Jurkat, Clone E6-1 (cell line): ENCODE measurements at regions not wholly inside any gene's neighbourhood (a gene's known extent, or its start where the extent isn't known, plus 50 kb on each side); places are given as distances from the start of the nearest gene placed in this dataset.
"Not testable (repeated sequence)": the region's sequence is repeated elsewhere in the genome, so short reads cannot be mapped to it uniquely, and the experiment has no call there.

Experiments
- DNase-seq: peaks from one replicate; pipeline ENCODE4 v3.0.0-alpha.2; 2011; ENCODE audit warnings: low read depth, low spot score
- H3K4me3 ChIP-seq: 2 replicates; pipeline ENCODE4 v1.5.1; 2011; ENCODE audit warnings: mild to moderate bottlenecking, low read length, control low read depth, moderate library complexity

DNA sequence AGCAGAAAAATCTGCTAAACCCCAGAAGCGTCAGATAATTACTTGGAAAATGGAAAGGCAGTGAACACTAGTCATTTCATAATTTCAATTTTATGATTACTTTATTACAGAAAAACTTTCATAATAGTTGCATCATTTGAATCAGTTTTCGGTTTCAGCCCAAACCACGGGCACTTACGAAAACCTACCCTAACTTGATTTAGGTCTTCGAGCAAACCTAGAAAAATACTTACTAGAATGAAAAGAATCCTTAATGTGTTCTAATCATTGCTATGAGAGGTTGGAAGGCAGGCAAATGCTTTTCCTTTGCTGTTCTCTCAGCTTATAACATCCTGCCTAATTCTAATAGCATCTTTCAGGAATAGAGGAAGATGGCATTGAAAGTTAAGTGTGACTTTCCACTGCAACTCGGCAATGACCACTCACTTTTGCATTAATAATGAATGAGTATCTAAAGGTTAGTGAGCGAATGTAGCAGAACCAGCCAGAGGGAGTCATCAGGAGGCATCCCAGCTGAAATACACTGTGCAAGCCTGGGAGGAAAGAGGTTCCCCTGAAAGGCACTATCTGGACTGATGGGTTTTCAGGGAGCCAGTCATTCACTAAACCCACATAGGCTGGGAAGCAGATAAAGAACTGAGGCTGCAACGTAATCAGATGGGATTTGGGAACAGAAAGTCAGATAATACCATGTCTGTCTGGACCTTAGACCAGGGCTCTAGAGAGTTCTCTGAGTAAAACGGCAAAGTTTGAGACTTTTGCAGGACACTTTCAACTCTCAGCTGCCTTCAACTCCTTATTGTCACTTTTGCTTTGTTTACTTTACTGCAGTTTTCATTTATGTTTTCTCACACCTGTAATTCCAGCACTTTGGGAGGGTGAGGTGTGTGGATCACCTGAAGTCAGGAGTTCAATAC lies 520.8 kb downstream of the RNF144A start:
- H3K4me3 ChIP-seq: no peak overlapping the region
- DNase-seq: no peak

DNA sequence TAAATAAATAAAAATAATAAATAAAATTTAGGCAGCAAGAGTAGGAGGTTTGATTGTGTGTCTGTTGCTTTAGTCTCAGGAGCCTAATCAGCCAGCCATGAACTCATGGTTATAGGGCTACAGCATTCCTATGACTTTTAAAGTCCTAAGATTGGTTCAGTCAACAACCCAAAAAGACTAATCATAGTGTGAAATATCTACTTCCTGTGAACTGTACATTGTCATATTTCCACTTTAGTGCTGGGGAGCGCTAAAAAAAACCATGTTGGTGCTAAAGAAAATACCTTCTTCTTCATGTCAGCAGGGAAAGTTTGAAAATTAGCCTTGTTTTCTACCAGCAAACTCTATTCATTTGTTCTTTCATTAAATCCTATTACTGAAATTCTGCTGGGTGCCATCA lies 521.6 kb downstream of the RNF144A start:
- no peak overlapping the region for H3K4me3 ChIP-seq
- no peak for DNase-seq

DNA sequence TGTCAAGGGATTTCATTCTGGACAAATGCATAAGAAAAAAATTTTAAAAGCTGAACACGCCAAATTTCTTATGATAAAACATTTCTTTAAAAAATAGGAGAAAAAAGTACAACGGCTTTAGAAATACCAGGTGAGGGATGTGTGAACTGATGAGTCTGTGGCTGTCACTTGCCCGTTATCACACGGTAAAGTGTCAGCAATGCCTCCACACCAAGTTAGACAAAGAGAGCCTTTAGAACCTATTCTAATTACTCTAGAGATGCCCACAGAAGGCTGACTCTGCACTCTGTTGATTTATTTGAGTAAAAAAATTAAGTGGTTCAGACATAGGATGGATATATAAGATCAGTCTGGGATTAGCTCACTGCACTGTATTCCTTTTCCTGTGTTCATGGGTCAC lies 523.8 kb downstream of the RNF144A start:
- no peak for DNase-seq
- no peak overlapping the region for H3K4me3 ChIP-seq

DNA sequence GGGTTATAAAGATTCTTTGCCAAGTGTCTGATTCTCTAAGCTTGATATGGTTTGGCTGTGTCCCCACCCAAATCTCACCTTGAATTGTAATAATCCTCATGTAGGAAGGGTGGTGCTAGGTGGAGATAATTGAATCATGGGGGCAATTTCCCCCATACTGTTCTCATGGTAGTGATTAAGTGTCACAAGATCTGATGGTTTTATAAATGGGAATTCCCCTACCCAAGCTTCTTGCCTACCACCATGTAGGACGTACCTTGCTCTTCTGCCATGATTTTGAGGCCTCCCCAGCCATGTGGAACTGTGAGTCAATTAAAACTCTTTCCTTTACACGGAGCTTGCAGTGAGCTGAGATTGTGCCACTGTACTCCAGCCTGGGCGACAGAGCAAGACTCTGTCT lies 524.6 kb downstream of the RNF144A start:
- DNase-seq, H3K4me3 ChIP-seq: not testable (repeated sequence)

DNA sequence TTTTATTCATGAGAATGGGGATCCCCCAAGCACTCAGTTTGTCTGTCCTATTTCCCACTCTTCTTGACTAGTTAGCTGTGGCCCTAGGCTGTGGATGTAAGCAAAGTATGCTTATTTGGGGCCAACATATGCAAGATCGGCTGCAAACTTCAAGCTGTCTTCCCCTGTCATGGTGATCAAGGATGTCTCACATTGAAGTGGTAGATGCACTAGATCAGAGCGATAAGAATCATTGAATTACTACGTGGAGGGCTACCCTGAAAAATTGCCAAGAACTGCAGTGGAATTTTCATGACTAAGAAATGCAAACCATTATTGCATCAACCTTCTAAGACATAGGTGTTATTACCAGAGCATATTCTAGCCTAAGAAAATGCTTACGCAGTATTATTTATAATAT lies 527.4 kb downstream of the RNF144A start:
- H3K4me3 ChIP-seq: no peak overlapping the region
- DNase-seq: no peak

DNA sequence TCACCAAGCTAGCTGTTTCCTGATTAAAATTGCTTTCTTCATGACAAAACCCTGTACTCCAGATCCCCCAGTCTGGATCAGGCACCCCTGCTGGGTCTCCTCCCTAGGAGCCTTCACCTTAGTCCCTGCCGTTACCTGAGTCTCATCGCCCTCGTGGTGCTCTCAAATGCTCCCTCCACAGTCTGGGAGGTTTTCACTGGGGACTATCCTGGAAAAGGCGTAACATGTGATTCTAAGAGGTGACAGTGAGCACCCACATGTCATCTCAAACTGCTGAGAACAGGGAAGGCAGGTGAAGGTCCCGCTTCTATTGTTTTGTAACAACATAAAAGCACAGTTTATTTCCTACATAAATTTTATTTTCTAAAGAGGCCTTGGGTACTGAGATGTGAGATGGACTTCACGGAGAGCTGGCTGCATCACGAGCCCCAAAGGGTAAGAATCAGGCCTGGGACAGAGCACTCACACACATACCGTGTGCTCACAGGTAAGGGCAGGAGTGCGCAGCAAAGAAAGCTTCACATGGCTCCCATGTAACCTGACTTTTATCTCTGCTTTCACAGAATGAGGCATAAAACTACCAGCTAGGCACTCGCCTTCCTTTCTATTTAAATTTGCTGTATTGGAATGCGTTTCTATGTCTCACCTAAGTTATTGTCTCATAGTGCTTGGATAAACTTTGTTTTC lies 531.5 kb downstream of the RNF144A start:
- no peak for DNase-seq
- H3K4me3 ChIP-seq: no peak overlapping the region

DNA sequence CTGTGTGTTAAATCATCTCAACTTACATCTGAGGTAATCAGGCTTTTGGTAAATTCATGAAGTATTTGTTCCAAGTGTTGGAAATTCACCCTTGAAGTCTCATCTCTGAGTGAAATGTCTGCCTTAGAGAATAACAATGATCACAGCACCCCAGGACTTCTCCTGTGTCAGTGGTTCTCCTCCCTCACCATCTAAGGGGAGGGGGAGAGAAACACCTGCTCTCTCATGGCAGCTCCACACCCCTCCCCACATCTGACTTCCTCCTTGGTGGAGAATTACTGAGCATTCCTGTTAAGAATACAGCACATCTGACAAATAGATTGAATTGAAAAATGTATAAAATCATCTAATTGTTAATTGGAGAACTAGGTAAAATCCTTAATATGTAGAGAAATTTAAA lies 532.1 kb downstream of the RNF144A start:
- no peak overlapping the region for H3K4me3 ChIP-seq
- DNase-seq: no peak

DNA sequence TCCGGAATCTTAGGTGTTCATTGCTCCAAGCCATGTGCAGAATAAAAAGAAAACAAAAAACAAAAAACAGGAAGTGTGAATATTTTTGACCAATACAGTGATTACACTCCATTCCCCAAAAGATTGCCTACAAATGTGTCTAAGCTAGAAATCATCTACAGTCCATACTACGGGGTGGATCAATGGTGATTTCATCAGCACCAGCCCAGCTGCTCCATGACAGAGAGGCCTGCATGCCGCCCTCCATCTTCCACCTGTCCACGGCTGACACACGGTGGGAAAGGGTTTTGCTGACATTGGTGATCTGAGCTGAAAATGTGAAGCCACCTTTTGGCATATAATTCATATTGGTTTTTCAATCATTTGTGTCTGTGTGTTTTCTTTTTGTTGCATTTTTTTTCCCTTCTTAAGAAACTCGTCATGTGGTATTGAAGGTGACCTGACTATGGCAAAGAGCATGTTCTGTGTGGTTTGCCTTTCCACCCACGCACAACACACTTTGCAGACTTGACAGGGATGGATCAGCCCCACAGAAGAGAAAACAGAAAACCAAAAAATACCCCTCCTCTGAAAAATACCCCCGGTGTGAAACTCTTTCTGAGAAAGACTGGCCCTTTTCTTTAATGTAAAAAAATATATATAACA lies 533.1 kb downstream of the RNF144A start:
- no peak for DNase-seq
- H3K4me3 ChIP-seq: no peak overlapping the region

DNA sequence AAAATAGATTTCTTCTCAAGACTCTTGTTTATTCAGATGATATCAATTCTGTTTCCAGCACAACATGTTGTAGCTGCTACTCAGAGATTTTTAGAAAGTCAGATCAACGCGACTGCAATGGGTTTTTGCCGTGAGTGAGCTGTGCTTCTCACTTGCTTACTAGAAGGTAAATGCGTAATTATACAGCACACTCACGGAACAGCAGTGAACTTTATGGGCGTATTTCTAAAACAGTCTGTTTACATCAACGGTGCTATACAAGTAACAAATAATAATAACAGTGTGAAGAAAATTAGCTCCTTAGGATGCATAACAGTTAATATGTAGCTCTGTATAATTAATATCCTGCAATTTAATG lies 533.6 kb downstream of the RNF144A start:
- DNase-seq: no peak
- no peak overlapping the region for H3K4me3 ChIP-seq

DNA sequence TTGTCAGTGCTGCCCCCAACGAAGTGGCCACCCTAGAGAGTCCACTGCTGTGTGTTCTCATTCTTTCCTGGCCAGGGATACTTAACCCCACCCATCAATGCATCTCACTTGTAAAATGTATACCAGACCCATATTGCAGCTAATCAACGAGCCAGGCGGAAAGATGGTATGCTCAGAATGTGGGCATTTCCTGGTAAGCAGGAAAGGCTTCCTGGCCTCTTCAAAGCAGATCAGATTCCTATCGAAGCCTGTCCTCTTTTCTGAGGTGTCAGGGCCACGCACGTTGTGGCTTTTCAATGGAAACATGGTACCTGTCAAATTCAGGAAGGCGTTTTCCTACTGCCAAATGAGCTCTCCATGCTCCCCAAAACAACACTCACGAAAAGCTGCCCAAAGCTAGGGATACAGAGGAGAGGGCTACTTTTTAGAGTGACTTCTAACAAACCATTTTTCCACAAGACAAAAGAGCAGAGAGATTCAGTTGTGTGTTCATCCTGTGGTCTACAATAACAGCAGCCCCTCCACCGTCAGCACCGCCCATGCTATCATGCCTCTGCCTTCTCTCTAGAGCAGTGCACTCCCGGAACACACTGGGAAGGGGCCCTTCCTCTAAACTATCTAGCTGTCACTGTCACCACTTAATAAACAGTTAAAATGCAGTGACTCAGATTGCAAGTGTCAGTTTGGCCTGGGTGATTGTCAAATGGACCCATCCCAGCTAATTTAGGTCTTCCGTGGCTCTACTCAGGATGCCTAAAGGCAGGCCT lies 535.1 kb downstream of the RNF144A start:
- H3K4me3 ChIP-seq: no peak overlapping the region
- DNase-seq: no peak

DNA sequence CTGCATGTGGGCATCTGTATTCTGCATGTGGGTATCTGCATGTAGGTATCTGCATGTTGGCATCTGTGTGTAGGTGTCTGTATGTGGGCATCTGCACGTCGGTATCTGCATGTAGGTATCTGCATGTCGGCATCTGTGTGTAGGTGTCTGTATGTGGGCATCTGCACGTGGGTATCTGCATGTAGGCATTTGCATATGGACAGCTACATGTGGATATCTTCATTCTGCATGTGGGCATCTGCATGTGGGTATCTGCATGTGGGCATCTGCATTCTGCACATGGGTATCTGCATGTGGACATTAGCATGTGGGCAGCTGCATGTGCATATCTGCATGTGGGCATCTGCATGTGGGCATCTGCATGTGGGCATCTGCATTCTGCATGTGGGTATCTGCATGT lies 537.4 kb downstream of the RNF144A start:
- DNase-seq: no peak
- no peak overlapping the region for H3K4me3 ChIP-seq

DNA sequence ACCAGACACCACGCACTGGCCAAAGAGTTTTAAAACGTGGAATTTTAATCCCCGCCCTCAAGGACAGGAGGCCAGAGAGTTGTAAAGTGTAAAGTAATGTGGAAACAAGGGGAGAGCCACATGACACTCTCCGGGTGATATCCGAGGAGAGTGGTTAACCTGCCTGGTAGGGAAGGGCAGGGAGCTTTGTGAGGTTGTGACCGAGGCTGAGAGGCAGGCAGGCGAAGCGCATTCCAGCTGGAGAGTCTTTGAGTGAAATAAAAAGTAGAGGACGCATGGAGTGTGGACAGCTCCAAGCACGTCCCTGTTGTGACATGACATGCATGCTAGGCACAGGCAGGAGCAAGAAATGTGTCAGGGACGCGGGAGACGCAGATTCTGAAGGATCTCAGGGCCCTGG lies 539.5 kb downstream of the RNF144A start:
- no peak overlapping the region for H3K4me3 ChIP-seq
- DNase-seq: no peak

DNA sequence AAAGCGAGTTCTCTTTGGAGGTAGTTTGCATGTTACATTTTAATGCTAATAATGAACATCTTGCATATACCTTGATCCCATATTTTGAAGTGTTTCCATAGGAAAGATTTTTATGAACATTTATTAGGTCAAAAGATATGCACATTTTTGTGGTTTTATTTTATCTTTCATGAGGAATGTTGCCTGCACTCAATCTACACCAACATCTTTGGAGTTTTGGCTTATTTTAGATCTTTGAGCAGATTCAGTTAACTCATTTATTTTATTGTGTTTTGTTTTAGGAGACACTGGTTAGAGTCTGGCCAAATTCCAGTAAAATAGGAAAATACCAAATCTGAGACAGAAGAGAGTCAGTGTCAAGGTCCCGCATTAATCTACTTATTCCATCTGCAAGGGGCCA lies 540.9 kb downstream of the RNF144A start:
- no peak overlapping the region for H3K4me3 ChIP-seq
- DNase-seq: no peak

DNA sequence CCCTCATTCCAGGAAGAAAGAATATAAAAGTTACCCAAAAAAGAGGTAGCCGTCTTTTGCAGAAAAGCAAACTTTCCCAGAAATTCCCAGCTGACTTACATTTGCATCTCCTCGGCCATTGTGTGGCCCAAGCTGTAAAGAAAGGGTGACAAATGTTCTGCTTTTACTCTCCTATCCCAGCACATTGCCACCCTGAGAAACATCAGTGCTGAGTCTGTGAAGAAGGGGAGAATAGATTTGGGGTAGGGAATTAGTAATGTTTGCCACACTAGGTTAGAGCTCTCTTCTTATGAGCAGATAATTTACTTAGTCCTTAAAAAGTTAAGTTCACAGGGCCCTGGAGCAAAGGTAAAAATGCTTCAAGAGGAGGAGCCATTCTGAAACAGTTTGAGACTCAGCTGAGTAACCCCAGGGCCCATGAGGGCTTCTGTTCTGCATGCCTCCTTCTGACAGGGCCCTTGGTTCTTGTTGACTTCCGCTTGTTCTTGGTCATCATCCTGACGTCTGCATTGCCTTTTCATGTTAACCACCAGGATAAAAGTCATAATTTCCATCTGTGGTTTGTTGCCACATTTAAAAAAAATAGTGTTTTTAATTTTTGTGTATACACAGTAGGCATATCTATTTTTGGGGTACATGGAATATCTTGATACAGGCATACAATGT lies 550.7 kb downstream of the RNF144A start:
- no peak for DNase-seq
- no peak overlapping the region for H3K4me3 ChIP-seq

DNA sequence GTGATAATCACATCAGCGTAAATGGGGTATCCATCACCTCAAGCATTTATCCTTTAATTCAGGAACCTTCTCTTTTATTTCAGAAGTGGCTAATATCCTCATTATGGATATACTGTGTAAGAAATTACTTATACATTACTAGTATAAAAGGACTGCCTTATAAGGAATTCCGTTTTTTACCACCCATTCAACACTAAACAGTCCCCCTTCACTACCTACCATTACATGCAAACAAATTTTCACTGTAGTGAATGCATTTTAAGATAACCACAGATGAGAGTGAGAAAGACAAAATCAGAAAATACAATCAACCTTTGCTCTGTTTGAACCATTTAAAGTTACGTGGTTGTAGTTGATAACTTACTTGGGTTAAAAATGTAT lies 551.2 kb downstream of the RNF144A start:
- no peak overlapping the region for H3K4me3 ChIP-seq
- no peak for DNase-seq

DNA sequence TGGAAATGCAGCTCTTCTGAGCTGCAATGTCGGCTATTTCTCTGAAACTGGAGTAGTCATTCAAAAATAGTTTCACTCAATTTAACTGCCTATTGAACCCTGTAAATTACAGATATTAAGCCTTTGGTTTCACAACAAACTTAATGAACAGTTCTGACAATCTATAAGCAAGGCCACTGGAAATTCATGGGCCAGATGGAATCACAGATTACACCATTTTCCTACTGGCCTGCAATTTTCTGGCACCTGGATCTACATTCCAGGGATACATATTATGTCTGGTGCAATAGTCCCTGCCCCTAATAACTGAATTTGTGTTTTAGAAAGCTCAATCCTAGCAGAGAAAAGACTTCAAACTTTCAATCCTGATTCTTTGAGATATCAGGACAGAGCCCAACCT lies 551.7 kb downstream of the RNF144A start:
- H3K4me3 ChIP-seq: no peak overlapping the region
- DNase-seq: no peak

DNA sequence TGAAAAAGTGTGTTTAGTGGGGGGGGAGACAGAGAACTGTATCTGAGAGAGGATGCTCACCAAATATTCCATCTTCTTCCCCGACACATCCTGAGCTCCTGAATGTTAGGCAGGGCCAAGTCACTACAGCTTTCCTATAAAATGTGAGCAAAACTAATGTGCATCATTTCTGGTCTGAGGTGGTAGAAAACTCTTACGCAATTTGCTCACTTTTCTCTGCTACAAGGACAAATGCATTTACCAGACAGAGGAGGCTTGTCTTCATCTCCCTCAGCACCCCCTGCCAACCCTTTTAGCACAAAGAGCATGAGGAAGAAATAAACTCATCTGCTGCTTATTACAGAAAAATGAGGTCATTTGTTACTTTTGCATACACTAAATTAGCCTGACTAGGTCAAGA lies 554.0 kb downstream of the RNF144A start:
- no peak overlapping the region for H3K4me3 ChIP-seq
- no peak for DNase-seq

DNA sequence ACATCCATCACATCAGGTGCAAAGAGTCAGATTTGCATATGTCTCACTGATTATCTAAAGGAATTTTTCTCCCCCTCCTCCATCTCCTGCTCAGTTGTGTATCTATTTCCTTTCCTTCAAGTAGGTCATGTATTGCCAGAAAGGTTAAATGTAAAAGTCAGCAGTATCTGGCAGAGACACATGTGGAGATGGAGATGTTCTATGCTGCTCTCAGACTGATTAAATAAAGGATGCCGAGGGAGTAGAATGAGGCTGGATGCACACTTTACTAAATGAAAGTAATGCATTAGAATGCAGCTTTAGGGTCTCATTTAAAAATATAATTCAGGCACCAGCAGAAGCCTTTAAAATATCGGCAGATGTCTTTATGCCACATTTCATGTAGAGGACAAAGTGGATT lies 555.3 kb downstream of the RNF144A start:
- no peak for DNase-seq
- no peak overlapping the region for H3K4me3 ChIP-seq

DNA sequence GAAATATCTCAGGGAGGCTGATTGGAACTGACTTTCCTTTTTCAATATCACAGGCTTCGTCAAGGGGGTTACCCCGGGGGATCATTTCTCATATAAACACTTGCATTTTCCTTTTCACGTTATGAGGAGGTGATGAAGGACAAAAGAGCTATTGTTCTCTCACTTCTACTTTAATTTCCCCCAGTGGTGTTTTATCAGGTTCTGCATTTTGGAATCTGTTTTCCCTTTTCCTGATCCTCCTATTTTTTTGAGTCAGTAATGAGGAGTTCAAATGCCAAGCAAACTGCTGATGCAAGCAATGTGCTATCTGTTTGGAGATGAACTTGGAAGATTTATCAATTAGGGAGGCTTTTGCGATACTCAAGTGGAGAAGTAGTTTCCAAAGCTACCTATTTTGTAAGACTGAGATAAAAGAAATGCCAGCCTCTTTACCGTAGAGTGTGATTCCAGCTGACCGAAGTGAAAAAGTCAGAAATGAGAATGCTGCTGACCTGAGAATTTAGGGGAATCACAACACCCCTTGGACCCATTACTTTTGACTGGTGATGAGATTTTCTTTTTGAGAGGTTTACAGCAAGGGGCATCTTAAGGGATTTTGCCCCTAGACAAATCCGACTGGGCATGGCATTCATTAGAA lies 556.0 kb downstream of the RNF144A start:
- no peak overlapping the region for H3K4me3 ChIP-seq
- DNase-seq: no peak
